Stomach (tissue), 8 donors: ENCODE measurements at regions not wholly inside any gene's neighbourhood (a gene's known extent, or its start where the extent isn't known, plus 50 kb on each side); places are given as distances from the start of the nearest gene placed in this dataset.

ENCODE experiments used
- DNase-seq, 2 donors: peaks; one replicate each; pipeline versions ENCODE4 v3.0.0 to v3.0.0-alpha.2; 2013 to 2019
- H3K27ac ChIP-seq, 5 donors: fragments of 200-600 bp in 4 of 5; sonication (generic) in 4 of 5; one replicate each; pipeline ENCODE4 v1.5.1; 2013 to 2019; ENCODE audit warnings: mild to moderate bottlenecking in 1 of 5, moderate library complexity in 1 of 5
- H3K27me3 ChIP-seq, 3 donors: fragments of 200-600 bp; sonication (generic); one replicate each; pipeline ENCODE4 v1.5.1; 2017 to 2019; ENCODE audit warnings: mixed run types in 1 of 3
- H3K36me3 ChIP-seq, 4 donors: fragments of 200-600 bp; sonication (generic); 1 replicate in 3 of 4; 2 replicates in 1 of 4; pipeline ENCODE4 v1.5.1; 2016 to 2019
- H3K4me1 ChIP-seq, 4 donors: fragments of 200-600 bp; sonication (generic); one replicate each; pipeline ENCODE4 v1.5.1; 2016 to 2019
- H3K4me3 ChIP-seq, 4 donors: fragments of 200-600 bp; sonication (generic) in 3 of 4; one replicate each; pipeline ENCODE4 v1.5.1; 2016 to 2019; ENCODE audit warnings: mild to moderate bottlenecking in 1 of 4
- H3K9me3 ChIP-seq, 4 donors: fragments of 200-600 bp; sonication (generic); one replicate each; pipeline ENCODE4 v1.5.1; 2016 to 2019
- EP300 ChIP-seq: sonication (generic); formaldehyde crosslinking; IDR thresholded peaks from one replicate; pipeline ENCODE4 v1.6.1; 2017; ENCODE audit warnings: antibody characterized with exemption
- POLR2A ChIP-seq, 4 donors: fragments of 450-650 bp; IDR thresholded peaks; one replicate each; pipeline ENCODE4 v1.6.1; 2016; ENCODE audit warnings: antibody characterized with exemption in 4 of 4, control low read depth in 2 of 4, mild to moderate bottlenecking in 1 of 4, moderate library complexity in 1 of 4
- POLR2AphosphoS5 ChIP-seq, 3 donors: sonication (generic); formaldehyde crosslinking; IDR thresholded peaks; one replicate each; pipeline ENCODE4 v1.6.1; 2016; ENCODE audit warnings: antibody characterized with exemption in 3 of 3
- WGBS, 5 donors: extraction: QIAGEN DNeasy Blood & Tissue Kit in 3 of 5; methylation state at CpG; one replicate each; pipeline versions ENCODE4 v1.1.5 to v1.1.7; 2013 to 2018; 5-methylcytosine and 5-hydroxymethylcytosine counted together
- intact Hi-C: fragments of 100-400 bp; cut with DNase I; formaldehyde crosslinking; loops from one replicate; pipeline ENCODE4 v1.15.1; 2023; ENCODE audit warnings: low total_unique reads
- TF ChIP-seq, protein P1 (sequence below), 7 experiments: fragments of 450-650 bp in 4 of 7; fragments of 200-600 bp in 3 of 7; sonication (generic) in 3 of 7; IDR thresholded peaks; one replicate each; pipeline ENCODE4 v1.5.1; 2016 to 2019; ENCODE audit warnings: antibody characterized with exemption in 7 of 7, control low read depth in 2 of 7, mild to moderate bottlenecking in 1 of 7
- donor health status: healthy with polysubstance abuse.
- donor health status: Bipolar disorder and iron deficiency.
- donor health status: healthy.

DNA sequence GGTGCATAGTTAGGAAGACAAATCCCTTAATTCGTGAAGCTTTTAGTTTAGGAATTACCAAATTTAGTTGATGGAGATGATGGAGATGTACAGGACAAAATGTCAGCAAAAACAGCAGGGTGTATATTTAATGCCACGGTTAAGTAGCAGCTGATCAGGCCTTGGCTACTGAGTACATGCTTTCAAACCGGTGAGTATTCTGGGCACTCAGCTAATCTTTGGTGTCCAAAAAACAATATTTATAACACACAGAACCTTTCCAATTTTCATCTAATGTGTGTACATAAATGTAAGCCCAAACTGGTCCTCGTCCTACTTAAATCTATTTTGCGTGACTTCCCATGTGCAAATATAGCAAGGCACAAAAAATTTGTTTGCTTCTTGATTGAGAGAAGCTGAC is 703.4 kb upstream of the LINC00305 start:
- DNase-seq: peak in 1 of 2 donors; percentile 4
- Histone ChIP-seq H3K27ac (no peak overlapping the region), H3K27me3 (no peaks in the 10 kb centered on the region), H3K4me3 (no peak overlapping the region), H3K4me1 (peaks cover 0 to 10% (median 0%) of the 10 kb centered on the region in 4 donors), H3K9me3 (no peaks in the 10 kb centered on the region), H3K36me3 (no peaks in the 10 kb centered on the region)
- 22 to 46% (median 37%) methylated on average over 5 of the region's 5 CpGs for WGBS, 5 donors
- TF ChIP-seq, protein P1, sequence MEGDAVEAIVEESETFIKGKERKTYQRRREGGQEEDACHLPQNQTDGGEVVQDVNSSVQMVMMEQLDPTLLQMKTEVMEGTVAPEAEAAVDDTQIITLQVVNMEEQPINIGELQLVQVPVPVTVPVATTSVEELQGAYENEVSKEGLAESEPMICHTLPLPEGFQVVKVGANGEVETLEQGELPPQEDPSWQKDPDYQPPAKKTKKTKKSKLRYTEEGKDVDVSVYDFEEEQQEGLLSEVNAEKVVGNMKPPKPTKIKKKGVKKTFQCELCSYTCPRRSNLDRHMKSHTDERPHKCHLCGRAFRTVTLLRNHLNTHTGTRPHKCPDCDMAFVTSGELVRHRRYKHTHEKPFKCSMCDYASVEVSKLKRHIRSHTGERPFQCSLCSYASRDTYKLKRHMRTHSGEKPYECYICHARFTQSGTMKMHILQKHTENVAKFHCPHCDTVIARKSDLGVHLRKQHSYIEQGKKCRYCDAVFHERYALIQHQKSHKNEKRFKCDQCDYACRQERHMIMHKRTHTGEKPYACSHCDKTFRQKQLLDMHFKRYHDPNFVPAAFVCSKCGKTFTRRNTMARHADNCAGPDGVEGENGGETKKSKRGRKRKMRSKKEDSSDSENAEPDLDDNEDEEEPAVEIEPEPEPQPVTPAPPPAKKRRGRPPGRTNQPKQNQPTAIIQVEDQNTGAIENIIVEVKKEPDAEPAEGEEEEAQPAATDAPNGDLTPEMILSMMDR (IDR thresholded peaks at IDR 0.05): no peak
- TF ChIP-seq POLR2A (IDR thresholded peaks at IDR 0.05) (no peak), POLR2AphosphoS5 (IDR thresholded peaks at IDR 0.05) (no peak), EP300 (no peak)
- intact Hi-C loops: no loop called here

DNA sequence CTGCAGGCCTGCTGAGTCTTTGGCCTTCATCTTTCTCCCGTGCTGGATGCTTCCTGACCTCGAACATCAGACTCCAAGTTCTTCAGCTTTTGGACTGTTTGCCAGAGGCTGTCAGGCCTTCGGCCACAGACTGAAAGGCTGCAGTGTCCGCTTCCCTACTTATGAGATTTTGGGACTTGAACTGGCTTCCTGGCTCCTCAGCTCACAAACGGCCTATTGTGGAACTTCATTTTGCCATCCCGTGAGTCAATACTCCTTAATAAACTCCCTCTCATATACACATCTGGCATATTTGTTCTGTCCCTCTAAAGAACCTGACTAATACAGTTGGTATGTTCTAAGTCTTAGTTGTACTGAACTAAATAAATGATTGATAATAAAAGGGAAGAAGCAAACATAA is 702.8 kb upstream of the LINC00305 start:
- 59 to 81% (median 72%) methylated on average over 6 of the region's 6 CpGs for WGBS, 5 donors
- Histone ChIP-seq H3K27ac (no peak overlapping the region), H3K9me3 (no peaks in the 10 kb centered on the region), H3K36me3 (no peaks in the 10 kb centered on the region), H3K4me1 (peaks cover 0 to 10% (median 0%) of the 10 kb centered on the region in 4 donors), H3K4me3 (no peak overlapping the region), H3K27me3 (no peaks in the 10 kb centered on the region)
- intact Hi-C loops: no loop called here
- DNase-seq: peak in 1 of 2 donors; percentile 25
- no peak for TF ChIP-seq POLR2A (IDR thresholded peaks at IDR 0.05)

DNA sequence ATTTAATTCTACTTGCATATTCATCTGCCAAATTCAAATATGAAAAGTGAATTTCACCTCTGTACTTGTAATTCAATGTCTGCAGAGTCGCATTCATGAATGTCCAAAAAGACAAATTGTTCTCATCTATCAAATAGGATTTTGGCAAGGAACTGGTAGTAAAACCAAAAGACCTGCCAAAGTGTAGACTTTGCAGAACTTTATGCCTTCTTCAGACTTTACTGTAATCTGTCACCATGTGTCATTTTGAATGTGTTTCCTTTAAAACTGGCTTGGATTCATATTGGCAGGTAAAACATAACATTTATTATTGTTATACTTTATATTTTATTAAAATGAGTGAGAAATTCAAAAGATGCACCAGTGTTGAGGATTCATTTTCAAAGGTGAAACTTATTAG is 701.9 kb upstream of the LINC00305 start:
- Histone ChIP-seq H3K4me3 (no peak overlapping the region), H3K27ac (no peak overlapping the region), H3K36me3 (no peaks in the 10 kb centered on the region), H3K27me3 (no peaks in the 10 kb centered on the region), H3K9me3 (no peaks in the 10 kb centered on the region), H3K4me1 (peaks cover 0 to 10% (median 0%) of the 10 kb centered on the region in 4 donors)
- 69 to 90% (median 79%) methylated on average over 1 of the region's 1 CpG for WGBS, 5 donors
- TF ChIP-seq EP300 (no peak), POLR2A (IDR thresholded peaks at IDR 0.05) (no peak), POLR2AphosphoS5 (IDR thresholded peaks at IDR 0.05) (no peak)
- TF ChIP-seq, protein P1 (IDR thresholded peaks at IDR 0.05): no peak
- DNase-seq: peak in 1 of 2 donors; percentile 2
- intact Hi-C loops: no loop called here

DNA sequence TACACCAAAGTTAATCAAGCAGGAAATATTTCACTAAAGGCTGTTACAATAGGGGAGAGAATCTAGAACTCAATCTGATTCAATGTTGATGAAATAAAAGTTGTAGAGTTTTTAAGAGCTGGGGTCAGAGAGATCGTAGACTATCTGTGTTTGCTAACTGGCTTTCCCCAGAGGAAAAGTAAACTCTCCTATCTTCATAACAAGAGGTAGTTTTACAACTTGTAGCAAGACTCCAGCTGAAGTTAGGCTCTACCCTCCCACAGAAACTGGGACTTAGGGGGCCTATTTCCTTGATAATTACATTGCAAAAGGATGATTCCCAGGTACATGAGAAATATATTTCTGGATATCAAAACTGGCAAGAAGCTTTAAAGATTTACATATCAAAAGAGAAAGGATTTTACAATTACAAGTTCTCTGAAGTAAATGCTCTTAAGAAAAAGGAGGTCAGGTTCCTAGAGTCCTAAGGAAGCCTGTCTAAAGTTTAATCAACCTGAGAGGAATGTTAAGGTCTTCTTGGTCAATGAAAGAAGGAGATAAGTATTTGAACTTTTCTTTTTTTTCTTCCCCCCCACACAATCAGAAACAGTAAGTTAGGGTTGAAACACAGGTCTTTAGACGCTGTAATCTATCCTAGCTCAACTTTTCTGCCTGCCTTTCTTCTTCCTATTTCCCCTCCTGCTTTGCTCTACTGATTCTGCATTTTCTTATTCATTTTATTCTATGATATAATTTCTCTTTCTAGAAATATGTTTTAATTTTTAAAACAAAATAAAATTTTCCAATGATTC is 692.2 kb upstream of the LINC00305 start:
- DNase-seq: peak in 1 of 2 donors; percentile 20
- Histone ChIP-seq H3K27me3 (no peaks in the 10 kb centered on the region), H3K36me3 (no peaks in the 10 kb centered on the region), H3K9me3 (no peaks in the 10 kb centered on the region), H3K4me1 (no peaks in the 10 kb centered on the region), H3K27ac (no peak overlapping the region), H3K4me3 (no peak overlapping the region)
- intact Hi-C loops: no loop called here
- WGBS, 5 donors: 23 to 48% (median 25%) methylated on average over 2 of the region's 2 CpGs
- TF ChIP-seq EP300: no peak
- TF ChIP-seq, protein P1 (IDR thresholded peaks at IDR 0.05): no peak
- no peak for TF ChIP-seq POLR2AphosphoS5 (IDR thresholded peaks at IDR 0.05)
- TF ChIP-seq POLR2A (IDR thresholded peaks at IDR 0.05): no peak

DNA sequence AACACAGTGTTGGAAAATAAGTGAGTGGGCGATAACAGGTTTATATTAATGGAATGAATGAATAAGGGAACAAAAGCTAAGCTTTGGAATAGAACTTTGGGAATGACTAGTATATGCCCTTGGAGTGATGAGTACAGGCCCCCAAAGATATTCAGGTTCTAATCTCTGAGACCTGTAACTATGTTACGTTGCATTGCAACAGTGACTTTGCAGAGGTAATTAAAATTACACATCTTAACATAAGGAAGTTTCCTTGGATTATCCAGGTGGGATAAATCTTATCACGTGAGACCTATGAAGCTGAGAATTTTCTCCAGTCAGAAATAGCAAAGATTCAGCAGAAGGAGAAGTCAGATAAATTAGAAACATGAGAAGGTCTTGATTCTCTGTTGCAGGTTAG is 661.5 kb upstream of the LINC00305 start:
- TF ChIP-seq POLR2AphosphoS5 (IDR thresholded peaks at IDR 0.05): no peak
- no peak for TF ChIP-seq EP300
- TF ChIP-seq, protein P1 (IDR thresholded peaks at IDR 0.05): no peak
- TF ChIP-seq POLR2A (IDR thresholded peaks at IDR 0.05): no peak
- H3K36me3 ChIP-seq: no peaks in the 10 kb centered on the region
- H3K4me1 ChIP-seq: no peaks in the 10 kb centered on the region
- H3K4me3 ChIP-seq: no peak overlapping the region
- H3K9me3 ChIP-seq: no peaks in the 10 kb centered on the region
- intact Hi-C loops: no loop called here
- DNase-seq: no peak
- H3K27me3 ChIP-seq: no peaks in the 10 kb centered on the region
- no peak overlapping the region for H3K27ac ChIP-seq
- 81 to 88% (median 83%) methylated on average over 3 of the region's 3 CpGs for WGBS, 5 donors
